Upper lobe of left lung (tissue), 4 donors: ENCODE measurements at regions not wholly inside any gene's neighbourhood (a gene's known extent, or its start where the extent isn't known, plus 50 kb on each side); places are given as distances from the start of the nearest gene placed in this dataset.

Experiments
- CTCF ChIP-seq, 6 experiments: fragments of 450-650 bp in 4 of 6; fragments of 200-600 bp in 2 of 6; sonication (generic) in 2 of 6; IDR thresholded peaks; one replicate each; pipeline ENCODE4 v1.5.1; 2016 to 2019; ENCODE audit warnings: antibody characterized with exemption in 6 of 6
- POLR2A ChIP-seq, 4 donors: fragments of 450-650 bp; IDR thresholded peaks; one replicate each; pipeline ENCODE4 v1.5.1; 2016 to 2017; ENCODE audit warnings: antibody characterized with exemption in 4 of 4, mild to moderate bottlenecking in 2 of 4

- TF ChIP-seq CTCF (IDR thresholded peaks at IDR 0.05) (no peak), POLR2A (IDR thresholded peaks at IDR 0.05) (no peak)
Measured at GRCh38 chr4:100340512-100341485, 150.5 kb upstream of the DDIT4L start.
